ENCODE measurements at regions not wholly inside any gene's neighbourhood (a gene's known extent, or its start where the extent isn't known, plus 50 kb on each side); places are given as distances from the start of the nearest gene placed in this dataset.

DNA sequence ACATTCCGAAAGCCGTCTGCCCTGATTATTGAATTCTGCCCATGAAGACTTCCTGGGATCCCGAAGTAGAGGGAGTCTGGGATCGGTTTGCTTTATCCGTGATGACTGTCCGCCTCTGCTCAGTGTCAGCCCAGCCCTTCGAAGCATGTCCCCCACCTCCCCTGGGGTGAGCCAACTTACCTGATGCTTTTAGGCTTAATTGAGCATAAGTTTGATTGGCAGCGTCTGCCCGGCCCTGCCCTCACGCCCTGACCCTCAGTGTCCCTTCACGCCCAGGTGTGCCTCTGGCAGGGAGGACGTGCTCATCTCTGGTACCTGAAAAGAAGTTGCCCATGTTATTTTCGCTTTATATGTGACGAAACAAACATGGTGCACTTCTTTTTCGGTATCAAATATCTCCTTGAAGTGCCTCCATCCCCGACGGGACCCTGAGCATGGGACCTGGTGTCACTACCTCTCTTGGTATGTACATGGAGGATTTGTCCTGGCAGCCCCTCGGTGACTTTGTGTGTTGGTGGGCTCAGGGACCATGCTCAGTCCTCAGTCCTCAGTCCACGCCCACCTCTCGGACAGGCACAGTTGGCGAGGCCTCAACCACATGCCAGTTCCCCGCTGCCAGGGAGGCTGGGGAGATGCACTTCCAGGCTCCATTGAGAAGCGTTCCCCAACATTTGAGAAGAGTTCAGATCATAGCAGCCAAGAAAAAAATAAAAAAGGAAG is 130.1 kb upstream of the RTL1 start:
- peaks cover 16% of the 10 kb centered on the region for H3K27me3 Mint-ChIP-seq (ENCODE audit: insufficient read depth, low read depth, poor library complexity)
- TF ChIP-seq POLR2AphosphoS5 (IDR thresholded peaks at IDR 0.05; ENCODE audit: low read depth) (no peak), JUNB (IDR thresholded peaks at IDR 0.05; ENCODE audit: unreplicated experiment) (no peak), ZNF331 (CRISPR knock-in tag; IDR thresholded peaks at IDR 0.05; ENCODE audit: low read depth) (no peak), EZH2phosphoT487 (IDR thresholded peaks at IDR 0.05; ENCODE audit: unreplicated experiment) (no peak), STAT1 (IDR thresholded peaks at IDR 0.05; ENCODE audit: unreplicated experiment) (no peak), NANOG (IDR thresholded peaks at IDR 0.05; ENCODE audit: borderline replicate concordance) (no peak), CREB1 (CRISPR knock-in tag; IDR thresholded peaks at IDR 0.05; ENCODE audit: low read depth) (no peak), ZNF114 (CRISPR knock-in tag; IDR thresholded peaks at IDR 0.05) (no peak)
- TF ChIP-seq, protein P1, sequence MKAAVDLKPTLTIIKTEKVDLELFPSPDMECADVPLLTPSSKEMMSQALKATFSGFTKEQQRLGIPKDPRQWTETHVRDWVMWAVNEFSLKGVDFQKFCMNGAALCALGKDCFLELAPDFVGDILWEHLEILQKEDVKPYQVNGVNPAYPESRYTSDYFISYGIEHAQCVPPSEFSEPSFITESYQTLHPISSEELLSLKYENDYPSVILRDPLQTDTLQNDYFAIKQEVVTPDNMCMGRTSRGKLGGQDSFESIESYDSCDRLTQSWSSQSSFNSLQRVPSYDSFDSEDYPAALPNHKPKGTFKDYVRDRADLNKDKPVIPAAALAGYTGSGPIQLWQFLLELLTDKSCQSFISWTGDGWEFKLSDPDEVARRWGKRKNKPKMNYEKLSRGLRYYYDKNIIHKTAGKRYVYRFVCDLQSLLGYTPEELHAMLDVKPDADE (IDR thresholded peaks at IDR 0.05): no peak
- TF ChIP-seq, protein P2, sequence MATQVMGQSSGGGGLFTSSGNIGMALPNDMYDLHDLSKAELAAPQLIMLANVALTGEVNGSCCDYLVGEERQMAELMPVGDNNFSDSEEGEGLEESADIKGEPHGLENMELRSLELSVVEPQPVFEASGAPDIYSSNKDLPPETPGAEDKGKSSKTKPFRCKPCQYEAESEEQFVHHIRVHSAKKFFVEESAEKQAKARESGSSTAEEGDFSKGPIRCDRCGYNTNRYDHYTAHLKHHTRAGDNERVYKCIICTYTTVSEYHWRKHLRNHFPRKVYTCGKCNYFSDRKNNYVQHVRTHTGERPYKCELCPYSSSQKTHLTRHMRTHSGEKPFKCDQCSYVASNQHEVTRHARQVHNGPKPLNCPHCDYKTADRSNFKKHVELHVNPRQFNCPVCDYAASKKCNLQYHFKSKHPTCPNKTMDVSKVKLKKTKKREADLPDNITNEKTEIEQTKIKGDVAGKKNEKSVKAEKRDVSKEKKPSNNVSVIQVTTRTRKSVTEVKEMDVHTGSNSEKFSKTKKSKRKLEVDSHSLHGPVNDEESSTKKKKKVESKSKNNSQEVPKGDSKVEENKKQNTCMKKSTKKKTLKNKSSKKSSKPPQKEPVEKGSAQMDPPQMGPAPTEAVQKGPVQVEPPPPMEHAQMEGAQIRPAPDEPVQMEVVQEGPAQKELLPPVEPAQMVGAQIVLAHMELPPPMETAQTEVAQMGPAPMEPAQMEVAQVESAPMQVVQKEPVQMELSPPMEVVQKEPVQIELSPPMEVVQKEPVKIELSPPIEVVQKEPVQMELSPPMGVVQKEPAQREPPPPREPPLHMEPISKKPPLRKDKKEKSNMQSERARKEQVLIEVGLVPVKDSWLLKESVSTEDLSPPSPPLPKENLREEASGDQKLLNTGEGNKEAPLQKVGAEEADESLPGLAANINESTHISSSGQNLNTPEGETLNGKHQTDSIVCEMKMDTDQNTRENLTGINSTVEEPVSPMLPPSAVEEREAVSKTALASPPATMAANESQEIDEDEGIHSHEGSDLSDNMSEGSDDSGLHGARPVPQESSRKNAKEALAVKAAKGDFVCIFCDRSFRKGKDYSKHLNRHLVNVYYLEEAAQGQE (IDR thresholded peaks at IDR 0.05; ENCODE audit: unreplicated experiment): no peak
- TF ChIP-seq, protein P3, sequence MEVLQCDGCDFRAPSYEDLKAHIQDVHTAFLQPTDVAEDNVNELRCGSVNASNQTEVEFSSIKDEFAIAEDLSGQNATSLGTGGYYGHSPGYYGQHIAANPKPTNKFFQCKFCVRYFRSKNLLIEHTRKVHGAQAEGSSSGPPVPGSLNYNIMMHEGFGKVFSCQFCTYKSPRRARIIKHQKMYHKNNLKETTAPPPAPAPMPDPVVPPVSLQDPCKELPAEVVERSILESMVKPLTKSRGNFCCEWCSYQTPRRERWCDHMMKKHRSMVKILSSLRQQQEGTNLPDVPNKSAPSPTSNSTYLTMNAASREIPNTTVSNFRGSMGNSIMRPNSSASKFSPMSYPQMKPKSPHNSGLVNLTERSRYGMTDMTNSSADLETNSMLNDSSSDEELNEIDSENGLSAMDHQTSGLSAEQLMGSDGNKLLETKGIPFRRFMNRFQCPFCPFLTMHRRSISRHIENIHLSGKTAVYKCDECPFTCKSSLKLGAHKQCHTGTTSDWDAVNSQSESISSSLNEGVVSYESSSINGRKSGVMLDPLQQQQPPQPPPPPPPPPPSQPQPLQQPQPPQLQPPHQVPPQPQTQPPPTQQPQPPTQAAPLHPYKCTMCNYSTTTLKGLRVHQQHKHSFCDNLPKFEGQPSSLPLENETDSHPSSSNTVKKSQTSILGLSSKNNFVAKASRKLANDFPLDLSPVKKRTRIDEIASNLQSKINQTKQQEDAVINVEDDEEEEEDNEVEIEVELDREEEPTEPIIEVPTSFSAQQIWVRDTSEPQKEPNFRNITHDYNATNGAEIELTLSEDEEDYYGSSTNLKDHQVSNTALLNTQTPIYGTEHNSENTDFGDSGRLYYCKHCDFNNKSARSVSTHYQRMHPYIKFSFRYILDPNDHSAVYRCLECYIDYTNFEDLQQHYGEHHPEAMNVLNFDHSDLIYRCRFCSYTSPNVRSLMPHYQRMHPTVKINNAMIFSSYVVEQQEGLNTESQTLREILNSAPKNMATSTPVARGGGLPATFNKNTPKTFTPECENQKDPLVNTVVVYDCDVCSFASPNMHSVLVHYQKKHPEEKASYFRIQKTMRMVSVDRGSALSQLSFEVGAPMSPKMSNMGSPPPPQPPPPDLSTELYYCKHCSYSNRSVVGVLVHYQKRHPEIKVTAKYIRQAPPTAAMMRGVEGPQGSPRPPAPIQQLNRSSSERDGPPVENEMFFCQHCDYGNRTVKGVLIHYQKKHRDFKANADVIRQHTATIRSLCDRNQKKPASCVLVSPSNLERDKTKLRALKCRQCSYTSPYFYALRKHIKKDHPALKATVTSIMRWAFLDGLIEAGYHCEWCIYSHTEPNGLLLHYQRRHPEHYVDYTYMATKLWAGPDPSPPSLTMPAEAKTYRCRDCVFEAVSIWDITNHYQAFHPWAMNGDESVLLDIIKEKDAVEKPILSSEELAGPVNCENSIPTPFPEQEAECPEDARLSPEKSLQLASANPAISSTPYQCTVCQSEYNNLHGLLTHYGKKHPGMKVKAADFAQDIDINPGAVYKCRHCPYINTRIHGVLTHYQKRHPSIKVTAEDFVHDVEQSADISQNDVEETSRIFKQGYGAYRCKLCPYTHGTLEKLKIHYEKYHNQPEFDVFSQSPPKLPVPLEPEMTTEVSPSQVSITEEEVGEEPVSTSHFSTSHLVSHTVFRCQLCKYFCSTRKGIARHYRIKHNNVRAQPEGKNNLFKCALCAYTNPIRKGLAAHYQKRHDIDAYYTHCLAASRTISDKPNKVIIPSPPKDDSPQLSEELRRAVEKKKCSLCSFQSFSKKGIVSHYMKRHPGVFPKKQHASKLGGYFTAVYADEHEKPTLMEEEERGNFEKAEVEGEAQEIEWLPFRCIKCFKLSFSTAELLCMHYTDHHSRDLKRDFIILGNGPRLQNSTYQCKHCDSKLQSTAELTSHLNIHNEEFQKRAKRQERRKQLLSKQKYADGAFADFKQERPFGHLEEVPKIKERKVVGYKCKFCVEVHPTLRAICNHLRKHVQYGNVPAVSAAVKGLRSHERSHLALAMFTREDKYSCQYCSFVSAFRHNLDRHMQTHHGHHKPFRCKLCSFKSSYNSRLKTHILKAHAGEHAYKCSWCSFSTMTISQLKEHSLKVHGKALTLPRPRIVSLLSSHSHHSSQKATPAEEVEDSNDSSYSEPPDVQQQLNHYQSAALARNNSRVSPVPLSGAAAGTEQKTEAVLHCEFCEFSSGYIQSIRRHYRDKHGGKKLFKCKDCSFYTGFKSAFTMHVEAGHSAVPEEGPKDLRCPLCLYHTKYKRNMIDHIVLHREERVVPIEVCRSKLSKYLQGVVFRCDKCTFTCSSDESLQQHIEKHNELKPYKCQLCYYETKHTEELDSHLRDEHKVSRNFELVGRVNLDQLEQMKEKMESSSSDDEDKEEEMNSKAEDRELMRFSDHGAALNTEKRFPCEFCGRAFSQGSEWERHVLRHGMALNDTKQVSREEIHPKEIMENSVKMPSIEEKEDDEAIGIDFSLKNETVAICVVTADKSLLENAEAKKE (CRISPR knock-in tag; IDR thresholded peaks at IDR 0.05): no peak
- TF ChIP-seq, protein P4, sequence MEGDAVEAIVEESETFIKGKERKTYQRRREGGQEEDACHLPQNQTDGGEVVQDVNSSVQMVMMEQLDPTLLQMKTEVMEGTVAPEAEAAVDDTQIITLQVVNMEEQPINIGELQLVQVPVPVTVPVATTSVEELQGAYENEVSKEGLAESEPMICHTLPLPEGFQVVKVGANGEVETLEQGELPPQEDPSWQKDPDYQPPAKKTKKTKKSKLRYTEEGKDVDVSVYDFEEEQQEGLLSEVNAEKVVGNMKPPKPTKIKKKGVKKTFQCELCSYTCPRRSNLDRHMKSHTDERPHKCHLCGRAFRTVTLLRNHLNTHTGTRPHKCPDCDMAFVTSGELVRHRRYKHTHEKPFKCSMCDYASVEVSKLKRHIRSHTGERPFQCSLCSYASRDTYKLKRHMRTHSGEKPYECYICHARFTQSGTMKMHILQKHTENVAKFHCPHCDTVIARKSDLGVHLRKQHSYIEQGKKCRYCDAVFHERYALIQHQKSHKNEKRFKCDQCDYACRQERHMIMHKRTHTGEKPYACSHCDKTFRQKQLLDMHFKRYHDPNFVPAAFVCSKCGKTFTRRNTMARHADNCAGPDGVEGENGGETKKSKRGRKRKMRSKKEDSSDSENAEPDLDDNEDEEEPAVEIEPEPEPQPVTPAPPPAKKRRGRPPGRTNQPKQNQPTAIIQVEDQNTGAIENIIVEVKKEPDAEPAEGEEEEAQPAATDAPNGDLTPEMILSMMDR (conservative IDR thresholded peaks at IDR 0.05; ENCODE audit: low read depth in 2 of 2): no peak
- peaks cover 7% of the 10 kb centered on the region; the same call in 2 of the 3 replicates for H3K9me3 Mint-ChIP-seq
- Histone ChIP-seq H3K4me2 (no peak overlapping the region), H3K4me3 (no peak overlapping the region), H4K20me1 (replicated peaks; ENCODE audit: insufficient read depth) (no peaks in the 10 kb centered on the region), H3K36me3 (ENCODE audit: insufficient read depth) (no peaks in the 10 kb centered on the region), H3F3A (replicated peaks; ENCODE audit: low read depth) (no peaks in the 10 kb centered on the region), H3K79me2 (replicated peaks; ENCODE audit: insufficient read depth) (no peaks in the 10 kb centered on the region), H3K27ac (ENCODE audit: low read depth) (no peak overlapping the region), H3K9me2 (ENCODE audit: insufficient read depth) (peaks cover 5% of the 10 kb centered on the region; the same call in 1 of the 2 replicates), H3K27me3 (ENCODE audit: insufficient read depth) (no peaks in the 10 kb centered on the region), H2AFZ (no peak overlapping the region), H3K4me1 (ENCODE audit: insufficient read depth) (no peaks in the 10 kb centered on the region)
- H3K27ac Mint-ChIP-seq: no peak overlapping the region
- no peak for DNase-seq (ENCODE audit: low spot score)
- no peak overlapping the region for H3K4me3 Mint-ChIP-seq
- peaks cover 5% of the 10 kb centered on the region; the same call in 1 of the 3 replicates for H3K36me3 Mint-ChIP-seq (ENCODE audit: low read depth)
- ATAC-seq: no peak
- H3K4me1 Mint-ChIP-seq: no peaks in the 10 kb centered on the region
